NCI-H146 (cell line): ENCODE measurements at regions not wholly inside any gene's neighbourhood (a gene's known extent, or its start where the extent isn't known, plus 50 kb on each side); places are given as distances from the start of the nearest gene placed in this dataset.

ENCODE experiments used
- DNase-seq: peaks from one replicate; lab custom pipeline; 2025; lab: John Stamatoyannopoulos, UW

DNA sequence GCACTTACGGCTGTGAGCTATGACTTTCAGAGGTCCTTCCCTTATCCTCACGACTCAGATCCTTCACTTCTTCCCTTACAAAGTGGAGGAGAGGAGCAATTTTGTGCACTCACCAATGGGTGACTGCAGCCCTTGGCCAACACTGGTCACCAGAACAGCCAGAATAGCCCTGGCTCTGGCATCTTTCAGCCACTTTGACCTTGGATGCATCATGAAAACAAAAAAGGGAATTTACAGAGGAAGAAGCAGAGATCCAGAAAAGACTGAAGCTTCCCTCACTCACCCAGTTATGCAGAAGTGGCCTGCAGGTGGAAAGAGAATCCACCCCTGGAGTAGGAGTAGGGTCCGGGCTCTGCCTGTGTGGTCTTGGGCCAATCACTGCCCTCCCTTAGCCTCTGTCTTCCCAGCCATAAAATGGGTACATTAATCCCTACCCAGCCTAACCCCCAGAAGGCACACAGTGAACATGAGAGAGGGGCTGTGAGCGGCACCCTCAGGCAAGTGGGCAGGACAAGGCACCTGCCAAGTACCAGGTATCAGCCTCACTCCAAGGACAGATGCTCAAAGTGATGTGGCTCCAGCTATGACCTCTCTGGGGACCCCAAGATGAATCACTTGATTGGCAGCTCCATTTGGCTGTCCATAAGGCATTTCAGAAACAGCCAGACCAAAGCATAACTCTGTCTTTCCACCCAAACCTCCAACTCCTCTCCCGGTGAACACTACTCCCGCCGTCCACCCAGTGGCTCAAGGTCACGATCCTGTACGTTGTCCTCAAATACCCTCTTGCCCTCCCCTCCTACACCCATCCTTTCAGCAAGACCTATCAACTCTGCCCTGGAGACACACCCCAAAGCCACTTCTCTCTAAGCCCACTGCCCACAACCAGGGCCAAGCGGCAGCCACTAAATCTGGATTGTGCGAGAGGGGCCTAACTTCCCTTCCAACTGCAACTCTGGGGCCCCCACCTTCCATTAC lies 129.8 kb upstream of the ZMIZ1 start:
- DNase-seq: no peak

DNA sequence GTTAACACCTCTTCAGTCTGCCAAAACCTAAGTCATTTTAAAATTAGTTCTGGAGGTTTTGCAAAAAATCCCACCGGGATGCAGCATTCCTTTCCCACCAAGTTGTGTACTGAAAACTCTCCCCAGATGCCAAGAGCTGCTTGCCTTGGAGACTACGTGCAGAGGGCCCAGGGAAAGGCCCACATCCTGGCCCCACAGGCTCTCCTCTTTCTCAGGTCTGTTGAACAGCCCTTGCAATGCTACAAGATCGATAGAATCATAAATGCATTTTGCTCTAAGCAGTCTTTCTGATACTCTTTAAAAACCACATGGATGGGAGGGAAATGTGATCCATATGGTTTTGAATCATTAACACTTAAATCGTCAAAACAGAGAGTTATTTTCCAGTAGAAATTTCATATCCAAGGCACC lies 126.7 kb upstream of the ZMIZ1 start:
- no peak for DNase-seq

DNA sequence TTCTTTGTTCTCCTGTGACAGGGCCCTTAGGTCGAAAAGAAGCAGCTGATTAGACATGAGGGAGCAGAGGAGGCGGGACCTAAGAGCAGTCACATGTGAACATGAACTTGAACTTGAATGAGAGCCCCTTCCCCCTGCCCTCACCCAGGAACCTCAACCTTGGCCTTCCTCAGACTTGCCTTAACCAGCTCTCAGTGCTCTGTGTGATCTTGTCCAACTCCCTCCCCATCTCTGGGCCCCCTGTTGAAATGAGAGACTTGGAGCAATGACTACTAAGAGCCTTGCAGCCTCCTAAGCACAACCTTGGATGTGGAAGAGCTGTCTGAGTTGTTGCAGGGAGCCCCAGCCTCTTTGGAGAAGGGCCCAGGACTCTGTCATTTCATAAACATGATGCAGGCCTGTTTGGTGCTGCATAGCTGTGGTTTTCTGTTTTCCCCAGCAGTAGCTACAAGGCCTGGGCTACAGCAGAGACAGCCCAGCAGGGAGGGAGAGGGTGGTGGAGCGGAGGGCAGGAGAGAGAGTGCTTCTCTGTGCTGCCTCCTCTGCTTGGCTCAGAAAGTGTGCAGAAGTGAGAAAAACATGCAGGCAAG lies 123.9 kb upstream of the ZMIZ1 start:
- DNase-seq: peak; percentile 18

DNA sequence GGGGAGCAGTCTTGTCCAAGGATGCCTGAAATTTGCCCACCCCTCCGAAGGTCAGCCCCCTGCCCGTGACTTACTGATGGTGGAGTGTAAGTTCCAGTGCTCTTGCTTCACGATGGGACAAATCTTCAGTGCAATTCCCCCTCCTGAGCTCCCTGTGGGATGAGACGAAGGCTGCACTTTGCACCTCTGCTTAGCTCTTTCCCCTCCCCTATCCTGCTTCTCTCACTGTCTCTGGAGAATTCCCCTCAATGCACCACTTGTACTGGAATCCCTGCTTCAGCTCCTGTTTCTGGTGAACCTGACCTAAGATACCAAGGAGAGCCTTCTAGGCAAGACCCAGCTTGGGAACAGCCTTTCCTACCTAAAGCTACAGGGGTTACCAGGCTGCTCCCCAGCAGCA lies 122.9 kb upstream of the ZMIZ1 start:
- DNase-seq: no peak

DNA sequence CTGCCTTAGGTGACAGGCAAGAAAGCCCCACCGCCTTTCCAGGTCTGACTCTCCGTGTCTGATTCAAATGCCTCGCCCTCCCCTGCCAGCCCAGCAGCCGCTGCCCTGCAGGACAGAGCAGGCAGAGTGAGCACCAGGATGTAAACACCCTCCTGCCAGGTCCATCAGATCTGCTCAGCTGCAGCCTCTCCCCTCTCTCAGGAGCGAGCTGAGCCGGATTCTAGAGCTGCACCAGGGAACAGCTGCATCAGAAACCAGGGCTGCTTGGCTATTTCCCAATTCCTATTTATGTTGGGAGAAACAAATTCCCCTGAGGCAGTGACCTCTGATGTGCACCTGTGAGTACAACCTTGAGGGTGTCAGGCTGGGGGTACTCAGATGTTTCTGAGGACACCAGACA lies 121.5 kb upstream of the ZMIZ1 start:
- DNase-seq: peak; percentile 35

DNA sequence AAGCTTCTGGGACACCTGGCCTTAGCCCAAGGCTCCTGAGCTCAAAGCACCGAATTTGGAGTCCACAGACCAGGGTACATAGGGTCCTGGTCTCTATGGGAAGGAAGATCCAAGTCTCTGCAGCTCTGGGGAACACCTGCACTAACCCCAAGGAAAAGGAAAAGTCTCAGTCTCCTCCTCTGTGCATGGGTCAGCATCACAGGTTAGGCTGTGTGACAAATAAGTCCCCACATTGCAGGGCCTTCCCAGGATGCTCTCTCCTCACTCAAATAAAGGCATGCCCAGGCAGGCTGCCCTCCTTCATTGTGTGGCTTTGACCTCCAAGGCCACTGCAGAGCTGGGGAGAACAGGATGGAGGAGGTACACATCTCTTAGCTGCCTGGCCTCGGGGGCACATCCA lies 121.0 kb upstream of the ZMIZ1 start:
- DNase-seq: no peak

DNA sequence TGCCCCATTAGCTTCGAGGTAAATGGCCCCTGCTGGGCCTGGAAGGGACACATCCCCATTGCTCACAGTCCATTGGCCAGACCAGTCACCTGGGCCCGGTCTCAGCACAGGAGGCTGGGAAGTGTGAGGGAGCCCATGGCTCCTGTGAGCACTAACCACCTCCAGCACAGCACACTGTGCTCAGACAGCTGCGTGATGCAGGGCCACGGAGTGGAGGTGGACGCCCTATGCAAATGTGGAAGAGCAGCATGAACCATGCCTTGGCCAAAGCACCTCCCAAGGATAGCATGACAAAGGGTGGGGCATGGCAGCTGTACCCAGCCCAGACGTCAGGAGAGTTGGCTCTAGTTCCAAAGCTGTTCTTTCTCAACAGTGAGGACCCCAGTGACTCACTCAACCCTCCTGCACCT lies 120.1 kb upstream of the ZMIZ1 start:
- no peak for DNase-seq

DNA sequence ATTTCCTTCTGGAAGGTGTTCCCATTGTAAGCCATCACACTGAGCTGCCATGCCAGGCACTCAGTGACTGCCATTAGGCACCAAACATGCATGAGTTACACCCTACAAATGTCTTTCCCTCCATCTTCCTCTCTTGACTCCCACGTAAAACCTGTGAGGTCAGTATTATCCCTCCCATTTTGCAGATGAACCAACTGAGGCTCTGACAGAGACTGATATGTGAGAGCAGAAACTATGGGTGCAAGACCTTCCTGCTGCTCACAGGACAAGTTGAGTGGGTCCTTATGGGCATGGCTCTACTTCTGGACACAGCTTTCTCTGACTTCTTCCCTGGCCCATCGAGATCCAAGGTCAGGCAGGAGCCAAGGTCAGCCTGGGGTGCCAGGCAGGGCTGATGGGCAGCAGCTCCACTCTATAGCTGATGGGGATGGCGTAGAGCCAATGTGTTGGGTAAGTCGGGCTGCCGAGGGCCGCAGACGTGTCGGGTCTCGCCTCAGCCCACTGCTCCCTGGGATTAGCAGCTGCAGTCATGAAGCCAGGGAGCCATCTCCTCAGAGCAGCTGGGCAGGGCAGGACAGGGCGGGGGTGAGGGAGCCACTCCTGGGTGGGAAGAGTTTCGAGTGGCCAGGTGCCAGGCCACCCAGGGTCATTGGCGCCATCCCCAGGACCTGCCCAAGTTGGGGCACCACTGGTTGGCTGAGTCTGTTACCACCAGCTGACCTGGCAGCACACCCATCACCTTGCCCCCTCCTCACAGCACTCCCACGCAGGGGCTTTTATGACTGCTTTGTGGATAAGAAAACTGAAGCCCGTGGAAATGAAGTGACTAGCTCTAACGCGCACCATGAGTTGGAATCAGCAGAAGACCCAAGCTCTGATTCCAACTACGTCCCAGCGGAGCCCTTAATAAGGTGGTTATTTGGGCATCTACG lies 117.8 kb upstream of the ZMIZ1 start:
- no peak for DNase-seq

DNA sequence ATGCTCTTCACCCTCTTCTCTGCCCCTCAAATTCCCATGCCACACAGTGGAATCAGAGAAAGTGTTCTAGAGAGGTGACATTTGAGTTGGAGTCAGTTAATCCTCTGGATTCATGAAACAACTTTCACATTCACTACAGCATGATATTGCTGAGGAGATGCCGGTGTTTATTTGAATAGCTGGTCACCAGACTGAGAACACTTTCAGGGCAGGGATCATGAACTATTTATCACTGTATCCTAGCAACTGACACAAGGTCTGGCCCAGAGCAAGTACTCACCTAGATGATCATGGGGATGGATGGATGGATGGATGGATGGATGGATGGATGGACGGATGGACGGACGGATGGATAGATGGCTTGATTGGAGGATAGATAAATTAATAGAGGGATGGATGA lies 116.7 kb upstream of the ZMIZ1 start:
- no peak for DNase-seq

DNA sequence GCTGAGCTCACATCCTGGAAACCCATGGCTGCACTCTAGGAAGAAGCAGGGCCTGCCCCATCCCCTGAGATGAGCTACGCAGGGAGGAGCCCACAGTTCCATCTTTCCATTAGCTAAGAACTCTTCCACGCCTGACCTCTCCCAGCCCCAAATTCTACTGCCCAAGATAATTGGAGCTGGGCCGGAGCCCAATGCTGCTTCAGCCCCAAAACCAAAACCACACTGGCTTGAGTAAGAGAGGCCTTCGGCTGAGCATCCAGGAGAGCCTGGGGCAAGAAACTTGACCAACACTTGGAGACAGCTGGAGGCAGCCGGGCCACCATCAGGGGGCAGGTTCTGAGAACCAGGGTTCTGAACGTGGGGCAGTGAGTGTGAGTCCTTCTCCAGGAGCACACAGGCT lies 116.1 kb upstream of the ZMIZ1 start:
- no peak for DNase-seq

DNA sequence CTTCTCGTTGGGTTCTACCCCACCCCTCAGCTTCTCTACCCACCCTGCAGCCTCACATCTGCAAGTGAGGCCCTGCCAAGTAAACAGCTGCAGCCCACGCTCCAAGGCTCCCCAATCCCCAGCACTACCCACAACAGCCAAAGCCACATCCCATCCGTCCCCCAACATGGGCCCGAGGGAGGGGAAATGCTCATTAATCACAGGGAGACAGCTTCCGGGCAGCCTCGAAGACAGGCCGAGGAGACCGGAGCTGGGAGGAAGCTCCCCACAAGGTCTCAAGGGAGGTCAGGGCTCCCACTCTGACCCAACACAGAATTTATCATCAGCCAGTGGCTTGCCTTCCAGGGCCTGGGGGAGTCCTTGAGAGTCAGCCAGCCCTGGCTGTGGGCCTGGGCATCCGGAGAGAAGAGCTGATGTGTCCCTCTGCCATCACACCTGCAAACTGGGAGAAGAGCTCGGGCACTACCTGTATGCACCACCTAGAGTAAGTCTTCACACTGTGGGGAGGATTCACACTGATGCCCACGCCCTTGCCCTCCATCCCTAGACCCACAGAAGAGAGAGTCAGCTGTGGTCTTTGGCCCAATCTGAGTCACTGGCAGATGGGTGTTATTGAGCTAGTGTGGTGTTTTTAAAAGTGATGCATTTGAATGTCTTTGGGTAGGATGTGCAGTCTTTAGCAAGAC lies 115.5 kb upstream of the ZMIZ1 start:
- DNase-seq: no peak

DNA sequence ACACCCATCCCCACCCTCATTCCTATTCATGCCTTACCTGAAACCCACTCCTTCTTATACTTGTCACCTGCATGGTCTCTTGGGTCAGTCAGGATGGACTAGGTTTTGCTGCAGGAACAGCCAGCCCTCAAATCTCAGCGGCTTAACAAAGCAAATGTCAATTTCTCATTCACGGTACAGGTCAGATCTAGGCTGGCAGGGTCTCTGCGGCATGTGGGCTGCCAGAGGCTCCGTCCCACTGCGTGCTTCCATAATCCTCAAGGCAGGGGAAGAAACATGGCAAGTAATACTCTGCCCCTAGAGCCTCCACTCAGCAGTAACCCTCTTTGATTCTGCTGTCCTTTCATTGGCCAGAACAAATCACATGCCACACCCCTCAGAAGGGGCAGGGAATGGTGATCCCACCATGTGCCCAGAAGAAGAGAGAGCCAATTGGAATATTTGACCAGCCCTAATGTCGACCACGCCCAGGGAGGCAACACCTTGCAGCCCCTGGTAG lies 114.9 kb upstream of the ZMIZ1 start:
- no peak for DNase-seq

DNA sequence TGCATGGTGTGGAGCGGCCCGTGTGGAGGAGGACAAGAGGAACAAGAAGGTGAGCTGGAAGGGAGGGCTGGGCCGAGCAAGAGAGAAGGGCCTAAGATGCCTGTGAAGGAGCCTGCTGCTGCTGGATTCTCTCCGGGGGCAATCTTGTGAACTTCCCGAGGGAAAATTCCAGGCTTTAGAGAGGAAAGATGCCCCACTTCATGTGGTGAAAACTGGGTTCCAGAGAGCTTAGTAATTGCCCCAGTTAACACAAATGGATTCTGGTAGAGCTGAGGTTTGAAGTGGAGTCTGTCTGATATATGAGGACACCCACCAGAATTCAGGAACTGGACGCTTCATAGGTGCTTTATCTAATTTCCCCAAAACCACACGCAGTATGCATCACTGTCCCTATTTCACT lies 114.1 kb upstream of the ZMIZ1 start:
- no peak for DNase-seq

DNA sequence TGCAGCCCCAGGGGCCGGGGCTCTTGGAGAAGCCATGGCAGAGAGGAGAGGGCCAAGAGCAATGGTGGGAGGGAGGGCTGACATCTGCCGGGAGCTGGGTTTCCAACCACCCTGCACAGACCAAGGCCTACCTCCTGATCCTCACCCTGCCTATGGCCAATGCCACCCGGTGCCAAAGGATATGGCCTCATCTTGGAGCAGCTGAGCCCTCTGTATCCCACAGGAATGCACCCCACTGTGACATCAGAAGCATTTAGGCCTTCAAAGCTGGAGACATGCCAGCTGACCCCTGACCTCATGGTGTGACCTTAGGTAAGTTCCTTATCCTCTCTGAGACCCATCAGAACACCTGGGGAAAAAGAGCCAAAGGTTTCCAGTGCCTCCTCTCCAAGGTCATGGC lies 113.6 kb upstream of the ZMIZ1 start:
- no peak for DNase-seq

DNA sequence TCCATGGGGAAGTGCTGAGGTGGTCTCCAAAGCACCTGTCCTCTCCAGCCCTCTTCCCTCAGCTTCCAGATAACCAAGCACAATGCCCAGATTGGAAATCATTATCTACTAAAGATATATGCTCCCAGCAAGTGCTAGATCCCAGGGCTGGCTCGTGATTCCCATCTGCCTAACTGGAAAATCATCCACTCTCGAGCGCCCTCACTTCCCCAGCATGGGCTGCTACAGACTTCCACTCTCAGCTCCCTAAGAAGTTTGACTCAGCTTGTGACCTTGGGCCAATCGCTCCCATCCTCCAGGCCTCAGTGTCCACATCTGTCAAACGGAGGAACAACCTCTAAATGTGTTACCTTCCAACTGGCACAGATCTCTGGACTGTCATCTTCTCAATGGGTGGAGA lies 112.4 kb upstream of the ZMIZ1 start:
- no peak for DNase-seq

DNA sequence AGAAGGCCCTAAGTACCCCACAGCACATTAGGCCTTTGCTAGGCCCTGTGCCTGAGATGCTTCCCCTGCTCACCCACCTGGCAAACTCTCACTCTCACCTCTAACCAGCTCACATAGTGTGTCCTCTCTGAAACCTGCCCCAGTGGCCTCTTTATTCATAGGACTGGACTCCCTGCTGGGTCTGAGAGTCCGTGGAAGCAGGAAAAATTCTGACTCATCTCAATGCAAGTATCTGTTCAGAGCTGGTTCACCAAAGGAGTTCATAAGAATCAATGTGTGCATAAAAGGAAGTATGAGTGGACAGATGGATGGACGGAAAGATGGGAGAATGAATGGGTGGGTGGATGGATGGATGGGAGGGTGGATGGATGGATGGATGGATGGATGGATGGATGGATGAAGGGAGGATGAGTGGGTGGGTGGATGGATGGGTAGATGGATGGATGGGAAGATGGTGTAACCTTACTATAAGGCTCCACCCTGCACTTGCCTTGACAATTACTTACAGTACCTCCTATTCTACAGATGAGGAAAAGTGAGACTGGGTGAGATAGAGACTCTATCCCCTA lies 111.2 kb upstream of the ZMIZ1 start:
- DNase-seq: no peak

DNA sequence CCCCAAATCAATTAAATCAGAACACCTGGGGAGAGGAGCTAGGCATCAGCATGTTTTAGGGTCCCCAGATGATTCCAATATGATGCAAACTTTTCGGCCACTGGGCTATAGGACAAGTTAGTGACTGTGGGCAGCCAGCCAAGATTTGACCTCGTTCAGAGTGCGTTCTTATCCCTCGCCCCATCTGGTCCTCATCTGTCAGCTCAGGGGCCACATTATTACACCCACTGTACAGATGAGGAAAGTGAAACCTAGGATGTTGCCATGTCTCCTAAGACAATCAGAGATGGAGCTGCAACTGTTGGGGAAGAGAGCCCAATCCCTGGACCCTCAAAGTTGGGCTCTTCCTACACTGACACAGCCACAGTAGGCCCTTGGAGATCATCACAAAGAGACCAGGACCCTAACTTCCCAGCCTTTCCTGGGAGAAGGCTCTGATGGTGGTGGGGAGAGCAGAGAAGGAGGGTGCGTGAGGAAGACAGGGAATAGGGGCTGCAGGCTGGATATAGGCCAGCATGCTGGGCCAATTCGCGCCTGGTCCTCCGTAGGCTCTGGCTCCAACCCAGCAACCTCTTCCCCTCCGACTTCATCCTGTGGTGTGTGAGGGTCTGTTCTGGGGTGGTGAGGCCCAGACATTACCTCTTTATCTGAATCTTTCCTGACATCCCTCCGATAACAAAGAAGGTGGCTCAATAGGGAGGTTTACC lies 109.4 kb upstream of the ZMIZ1 start:
- no peak for DNase-seq

DNA sequence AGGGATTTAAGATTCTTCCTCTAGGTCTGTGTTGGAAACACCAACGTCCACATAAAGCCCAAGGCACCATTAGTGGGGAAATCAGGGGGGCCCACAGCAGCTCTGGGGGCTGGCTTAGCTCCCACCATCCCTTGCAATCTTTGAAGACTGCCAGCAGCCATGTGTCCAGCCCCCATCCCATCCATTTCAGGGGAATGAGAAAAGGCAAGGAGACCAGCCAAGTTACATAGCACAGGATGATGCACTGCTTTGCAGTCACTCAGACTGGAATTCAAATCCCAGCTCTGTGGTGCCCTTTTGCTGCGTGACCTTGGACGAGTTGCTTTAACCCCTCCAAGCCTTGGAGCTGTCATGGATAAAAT lies 108.9 kb upstream of the ZMIZ1 start:
- DNase-seq: no peak

DNA sequence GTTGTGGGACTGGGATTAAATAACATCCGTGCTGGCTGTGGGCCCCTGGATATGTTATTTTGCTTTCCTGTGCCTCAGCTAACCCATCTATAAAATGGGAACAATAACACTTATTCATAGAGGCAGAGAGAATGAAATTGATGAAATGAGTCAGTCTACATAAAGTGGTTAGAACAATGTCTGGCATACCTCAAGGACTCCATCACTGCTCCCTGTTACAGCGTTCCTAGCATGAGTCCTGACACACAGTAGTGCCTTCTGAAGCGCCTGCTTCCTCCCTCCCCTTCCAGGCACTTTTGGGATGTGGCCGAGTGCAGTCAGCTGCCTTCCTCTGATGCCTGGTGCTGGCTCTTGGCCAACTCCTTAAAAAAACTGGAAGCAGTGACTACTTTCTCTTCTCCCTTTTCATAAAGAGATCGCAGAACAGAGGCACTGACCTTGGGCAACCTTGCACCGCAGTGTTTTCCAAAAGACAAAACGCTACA lies 108.4 kb upstream of the ZMIZ1 start:
- no peak for DNase-seq

DNA sequence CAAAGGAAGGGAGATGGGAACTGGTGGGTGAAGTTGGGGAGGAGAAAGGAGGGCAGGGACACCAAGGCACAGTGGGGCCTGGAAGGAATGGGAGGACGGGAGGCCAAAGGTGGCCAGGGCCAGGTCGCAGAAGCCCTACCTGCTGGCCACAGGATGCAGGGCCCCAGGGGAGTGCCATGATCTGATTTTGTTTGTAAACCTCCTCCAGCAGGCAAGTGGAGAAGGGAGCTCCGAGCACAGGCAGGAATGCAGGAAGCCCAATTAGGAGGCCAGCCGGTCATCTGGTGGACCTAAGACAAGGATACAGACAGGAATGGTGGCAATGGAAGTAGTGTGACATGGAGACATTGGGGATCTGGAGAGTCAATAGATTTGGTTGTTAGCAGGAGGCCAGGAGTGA lies 107.0 kb upstream of the ZMIZ1 start:
- no peak for DNase-seq
